ENCODE measurements at regions not wholly inside any gene's neighbourhood (a gene's known extent, or its start where the extent isn't known, plus 50 kb on each side); places are given as distances from the start of the nearest gene placed in this dataset.

- no peak for DNase-seq
Observed at GRCh38 chr6:131383421-131384411, 189.3 kb upstream of the ARG1 start.

GRCh38 chr6:131387562-131388447, 185.2 kb upstream of the ARG1 start:
- no peak for DNase-seq

- DNase-seq, result no peak
Observed at GRCh38 chr6:131390322-131390721, 182.7 kb upstream of the ARG1 start.

DNA sequence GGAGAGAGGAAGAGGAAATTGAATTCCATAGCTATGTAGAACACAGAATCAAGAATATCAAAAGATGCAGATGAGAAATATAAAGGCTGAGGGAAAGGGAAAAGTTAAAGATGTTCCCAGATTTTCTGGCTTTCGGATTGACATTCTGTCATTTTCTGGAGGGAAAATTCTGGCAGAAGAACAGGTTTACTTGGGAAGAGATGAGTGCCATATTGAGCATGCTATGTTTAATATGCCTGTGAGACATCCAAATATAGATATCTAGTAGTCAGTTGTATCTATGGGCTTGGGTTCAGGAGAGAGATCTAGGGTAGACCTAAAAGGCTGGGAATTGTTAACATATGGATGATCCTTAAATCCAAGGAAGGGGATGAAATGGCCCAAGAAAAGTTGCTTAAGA, 181.9 kb upstream of the ARG1 start:
- no peak for DNase-seq

- no peak for DNase-seq
Observed at GRCh38 chr6:131393433-131393832, 179.6 kb upstream of the ARG1 start.

- no peak for DNase-seq
Observed at GRCh38 chr6:131394768-131395432, 178.1 kb upstream of the ARG1 start.

- DNase-seq, result no peak
Observed at GRCh38 chr6:131398176-131398575, 174.8 kb upstream of the ARG1 start.

GRCh38 chr6:131399433-131399832, 173.6 kb upstream of the ARG1 start:
- no peak for DNase-seq

GRCh38 chr6:131400054-131400778, 172.8 kb upstream of the ARG1 start:
- DNase-seq, result no peak

- DNase-seq, result no peak
Observed at GRCh38 chr6:131400779-131401496, 172.1 kb upstream of the ARG1 start.

DNA sequence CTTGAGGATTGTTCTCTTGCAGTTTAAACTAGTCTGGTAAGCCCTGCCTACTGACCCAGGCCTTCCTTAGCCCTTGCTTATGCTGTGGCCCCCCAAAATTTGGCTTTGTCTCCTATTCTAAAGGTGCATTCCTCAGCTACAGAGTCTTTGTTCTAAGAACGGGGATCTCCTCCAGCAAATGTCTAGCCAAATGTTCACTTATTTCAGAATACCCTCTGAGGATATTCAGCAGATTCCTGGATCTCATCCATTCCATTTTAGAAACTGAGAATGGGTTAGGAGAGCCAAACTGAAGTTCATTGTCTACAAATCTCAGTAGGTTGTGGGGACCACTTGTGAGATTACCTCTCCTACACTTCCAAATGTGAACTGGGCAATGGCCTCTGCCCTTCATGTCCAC, 164.2 kb upstream of the ARG1 start:
- DNase-seq, result no peak

- no peak for DNase-seq
Observed at GRCh38 chr6:131410785-131411184, 162.2 kb upstream of the ARG1 start.

DNA sequence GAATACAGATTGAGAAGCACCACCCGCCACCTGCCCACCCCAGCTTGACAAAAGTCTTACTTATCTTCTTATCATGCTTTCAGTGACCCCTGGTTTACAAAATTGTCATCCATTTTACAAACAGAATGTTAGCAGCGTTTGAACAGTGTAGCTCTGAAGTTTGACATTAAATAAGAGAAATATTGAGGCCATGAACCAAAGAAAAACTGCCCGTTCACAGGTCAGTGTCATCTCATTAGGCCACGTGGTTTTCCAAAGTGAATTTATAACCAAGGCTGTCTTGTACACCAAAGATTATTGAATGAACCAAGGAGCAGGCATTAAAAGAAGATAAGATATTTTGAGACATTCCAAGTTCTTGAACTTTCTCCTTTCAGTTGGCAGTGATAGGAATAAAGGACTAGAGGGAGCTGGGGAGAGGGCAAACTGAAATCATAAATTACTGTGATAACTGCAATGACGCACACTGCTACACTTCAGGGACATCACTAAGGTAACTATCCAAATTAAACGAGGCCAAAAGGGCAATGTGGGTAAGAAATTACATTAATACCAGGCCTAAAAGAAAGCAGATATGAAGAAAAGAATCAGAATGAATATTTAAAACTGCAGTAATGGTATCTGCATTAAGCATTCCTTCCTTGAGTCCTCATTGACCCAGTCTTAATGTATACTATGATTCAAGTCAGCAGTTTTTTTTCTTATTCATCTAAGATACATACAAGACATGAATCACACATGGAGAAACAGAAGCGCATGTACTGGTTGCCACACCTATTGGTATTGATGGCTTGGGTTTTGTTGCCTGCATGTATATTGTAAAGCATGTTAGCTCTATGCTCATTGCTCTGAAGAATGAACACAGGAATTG, 159.8 kb upstream of the ARG1 start:
- DNase-seq, result no peak

DNA sequence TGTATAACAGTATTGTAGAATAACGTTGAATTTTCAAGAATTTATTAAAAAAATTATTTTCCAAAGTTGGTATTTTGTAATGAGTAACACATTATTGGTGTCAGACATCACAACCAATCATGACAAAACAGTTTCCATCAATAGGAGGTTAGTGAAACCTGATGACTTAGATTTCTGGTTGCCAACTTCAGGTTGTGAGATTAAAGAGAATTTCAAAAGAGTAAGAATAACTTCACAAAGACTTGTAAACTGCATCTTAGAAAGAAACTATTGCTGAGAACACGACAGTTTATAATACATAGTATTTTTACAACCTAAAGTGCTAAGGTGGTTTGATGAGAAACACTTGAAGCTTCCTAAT, 159.2 kb upstream of the ARG1 start:
- DNase-seq, result no peak

DNA sequence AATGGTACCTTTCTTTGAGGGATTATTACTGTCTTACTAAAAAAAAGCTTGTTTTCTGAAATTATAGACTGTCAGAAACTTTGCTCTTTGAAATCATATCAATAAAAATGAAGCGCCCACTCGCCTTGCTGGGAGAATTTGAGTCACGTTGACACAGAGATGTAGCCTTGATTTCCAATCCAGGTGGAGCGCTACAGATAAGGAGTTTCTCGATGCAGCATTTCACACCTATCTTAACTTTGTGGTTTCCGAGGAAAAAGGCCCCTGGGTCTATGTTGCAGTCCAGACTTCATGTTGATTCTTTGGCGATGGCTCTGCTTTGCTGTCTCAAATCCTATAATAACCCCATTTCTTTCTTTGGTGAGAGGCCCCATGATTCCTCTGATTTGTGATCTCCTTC, 158.1 kb upstream of the ARG1 start:
- DNase-seq, result no peak

GRCh38 chr6:131418441-131418840, 154.6 kb upstream of the ARG1 start:
- DNase-seq, result no peak

GRCh38 chr6:131419702-131420101, 153.3 kb upstream of the ARG1 start:
- DNase-seq, result no peak

DNA sequence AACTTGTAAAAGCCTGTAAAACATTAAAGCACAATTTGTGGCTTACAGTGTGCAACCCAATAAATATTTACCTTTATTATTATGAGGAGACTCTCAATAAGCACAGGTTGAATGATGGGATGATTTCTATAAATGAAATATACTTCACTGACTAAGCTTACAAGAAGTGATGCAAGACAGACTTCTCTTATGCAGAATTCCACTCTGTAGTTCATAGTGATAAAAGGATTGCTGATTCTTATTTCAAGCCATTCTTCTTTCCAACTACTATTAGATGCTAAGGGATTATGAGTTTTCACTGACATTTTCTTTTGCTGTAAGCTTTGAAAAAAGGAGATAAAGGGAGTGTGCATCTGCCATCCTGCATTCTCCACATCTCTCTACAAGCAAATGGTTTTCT, 149.0 kb upstream of the ARG1 start:
- no peak for DNase-seq

GRCh38 chr6:131424475-131424874, 148.6 kb upstream of the ARG1 start:
- DNase-seq, result no peak

DNA sequence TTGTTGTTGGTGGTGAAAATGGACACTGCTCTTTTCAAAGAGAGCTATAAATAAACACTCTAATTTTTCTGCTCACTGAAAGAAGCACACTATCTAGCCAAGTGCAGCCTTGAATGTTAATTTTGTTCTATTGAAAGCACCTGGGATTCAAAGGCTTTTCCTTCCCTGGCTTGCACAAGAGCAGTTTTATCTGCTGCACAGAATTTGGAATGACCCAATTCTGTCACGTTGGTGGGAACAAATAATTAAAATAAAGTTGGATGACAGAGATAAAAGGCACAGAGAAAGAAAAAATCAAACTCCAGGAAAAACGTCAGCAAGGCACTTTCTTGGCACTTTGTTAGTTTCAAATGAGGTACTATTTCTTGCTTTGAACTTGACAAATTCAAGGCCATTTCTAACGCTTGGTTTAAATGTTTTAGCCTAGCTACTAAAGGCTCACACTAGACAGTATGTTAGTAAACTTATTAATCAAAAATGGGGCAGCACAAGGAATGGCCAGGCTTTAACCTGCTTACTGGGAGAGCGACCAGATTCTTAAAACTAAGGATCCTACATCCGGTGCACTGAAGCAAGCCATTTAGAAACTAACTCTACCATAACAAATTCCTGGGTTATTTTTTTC, 145.5 kb upstream of the ARG1 start:
- DNase-seq, result no peak
